Activated T-cell treated with anti-CD3 and anti-CD28 coated beads for 48 hours (primary cell): ENCODE measurements at regions not wholly inside any gene's neighbourhood (a gene's known extent, or its start where the extent isn't known, plus 50 kb on each side); places are given as distances from the start of the nearest gene placed in this dataset.

ENCODE experiments used
- DNase-seq: peaks from one replicate; pipeline ENCODE4 v3.0.0-alpha.2; 2020; ENCODE audit warnings: low read depth

GRCh38 chr9:73459817-73460216, 308.2 kb downstream of the ANXA1 start:
- no peak for DNase-seq

DNA sequence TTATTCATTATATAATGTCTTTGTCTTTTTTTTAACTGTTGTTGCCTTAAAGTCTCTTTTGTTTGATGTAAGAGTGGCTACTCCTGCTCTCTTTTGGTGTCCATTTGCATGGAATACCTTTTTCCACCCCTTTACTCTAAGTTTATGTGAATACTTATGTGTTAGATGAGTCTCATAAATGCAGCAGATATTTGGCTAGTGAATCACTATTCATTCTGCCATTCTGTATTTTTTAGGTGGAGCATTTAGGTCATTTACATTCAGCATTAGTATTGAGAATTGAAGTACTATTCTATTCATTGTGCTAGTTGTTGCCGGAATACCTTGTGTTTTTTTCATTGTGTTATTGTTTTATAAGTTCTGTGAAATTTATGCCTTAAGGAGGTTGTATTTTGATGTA, 317.1 kb downstream of the ANXA1 start:
- DNase-seq, result no peak

DNA sequence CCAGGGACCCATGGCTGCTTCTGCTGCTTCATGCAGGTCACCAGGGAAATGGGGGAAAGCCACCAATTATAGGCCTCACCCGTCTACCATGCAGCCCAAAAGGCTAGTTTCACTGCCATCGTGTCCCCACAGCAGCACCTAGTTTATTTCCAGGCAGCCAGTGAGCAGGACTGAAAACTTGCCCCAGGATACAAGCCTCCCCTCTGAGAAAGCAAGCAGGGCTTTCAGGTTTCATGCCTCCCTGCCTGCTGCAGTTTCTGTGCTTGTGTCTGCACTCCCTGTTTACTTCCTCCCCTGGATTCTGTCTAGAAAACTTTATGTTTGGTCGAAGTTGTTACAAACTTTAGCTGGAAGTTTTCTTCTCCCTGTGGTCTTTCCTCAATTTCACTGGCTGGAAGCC, 319.1 kb downstream of the ANXA1 start:
- no peak for DNase-seq

GRCh38 chr9:73474002-73474600, 322.4 kb downstream of the ANXA1 start:
- no peak for DNase-seq

DNA sequence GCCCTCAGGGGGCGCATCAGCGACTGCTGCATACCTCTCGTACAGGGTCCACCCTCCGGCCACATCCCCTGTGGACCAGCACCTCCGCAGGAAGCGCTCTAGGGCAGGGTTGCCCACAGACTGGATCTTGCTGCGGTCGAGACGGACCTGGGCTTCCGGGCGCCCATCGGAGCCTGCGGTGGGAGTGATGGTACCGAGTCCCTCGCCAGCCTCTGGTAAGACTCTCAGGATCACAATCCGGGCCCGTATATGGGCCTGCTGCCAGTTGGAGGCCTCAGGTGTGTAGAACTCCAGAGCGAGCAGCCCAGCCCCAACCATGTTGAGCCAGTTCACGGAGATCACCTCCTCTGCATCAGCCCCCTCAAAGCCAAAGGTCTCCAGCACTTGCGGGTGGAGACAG, 323.0 kb downstream of the ANXA1 start:
- no peak for DNase-seq

DNA sequence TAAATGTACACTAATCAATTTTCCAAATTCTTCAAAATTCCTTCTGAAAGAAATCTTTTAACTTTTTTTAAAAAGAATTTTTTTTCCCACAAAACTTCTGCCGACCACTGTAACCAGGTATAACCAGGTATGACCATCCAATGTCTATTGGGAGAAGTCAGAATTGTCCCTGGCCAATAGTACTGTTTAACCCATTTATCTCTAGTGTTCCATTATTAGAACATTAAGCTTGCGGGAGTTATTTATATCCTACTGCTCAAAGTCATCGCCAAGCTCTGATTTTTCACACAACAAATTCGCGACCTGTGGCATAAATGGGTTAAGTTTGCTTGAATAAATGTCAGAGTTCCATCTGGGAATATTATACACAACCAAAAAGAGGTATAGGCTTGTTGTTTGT, 343.2 kb downstream of the ANXA1 start:
- DNase-seq, result no peak

GRCh38 chr9:73497796-73498195, 346.1 kb downstream of the ANXA1 start:
- DNase-seq, result no peak

DNA sequence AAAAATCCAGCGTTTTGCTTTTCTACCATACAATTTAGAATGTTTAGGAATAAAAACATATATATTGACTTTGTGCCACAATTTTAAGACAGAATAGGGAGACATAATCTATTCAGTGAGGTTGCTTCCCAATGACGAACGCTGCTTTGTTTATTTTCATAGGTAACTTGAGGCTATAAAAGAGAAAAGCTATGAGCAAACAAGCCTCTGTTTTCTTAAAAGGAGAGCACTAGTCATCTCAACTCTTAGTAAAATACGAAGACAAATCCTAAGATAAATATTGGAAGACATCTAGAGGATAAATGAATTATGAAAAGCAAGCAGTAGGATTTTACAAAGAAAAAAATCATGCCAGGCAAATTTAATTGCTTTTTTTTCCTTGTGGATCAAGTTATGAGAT, 363.6 kb downstream of the ANXA1 start:
- no peak for DNase-seq

GRCh38 chr9:73523391-73523790, 371.7 kb downstream of the ANXA1 start:
- no peak for DNase-seq

- no peak for DNase-seq
Measured at GRCh38 chr9:73525350-73525749, 373.7 kb downstream of the ANXA1 start.

DNA sequence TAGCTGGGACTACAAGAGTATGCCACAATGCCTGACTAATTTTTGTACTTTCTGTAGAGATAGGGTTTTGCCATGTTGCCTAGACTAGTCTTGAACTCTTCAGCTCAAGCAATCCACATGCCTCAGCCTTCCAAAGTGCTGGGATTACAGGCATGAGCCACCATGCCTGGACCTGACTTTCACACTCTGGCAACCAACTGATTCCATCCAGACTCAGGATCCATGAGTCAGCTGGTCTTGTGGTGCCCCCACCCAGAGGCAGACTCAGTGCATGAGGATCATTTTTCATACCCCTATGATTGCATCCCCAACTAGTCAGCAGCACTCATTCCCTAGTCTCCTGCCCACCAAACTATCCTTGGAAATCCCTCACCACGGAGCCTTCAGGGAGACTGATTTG, 375.9 kb downstream of the ANXA1 start:
- DNase-seq, result no peak

- no peak for DNase-seq
Measured at GRCh38 chr9:73528926-73529325, 377.3 kb downstream of the ANXA1 start.

GRCh38 chr9:73529666-73530065, 378.0 kb downstream of the ANXA1 start:
- no peak for DNase-seq

DNA sequence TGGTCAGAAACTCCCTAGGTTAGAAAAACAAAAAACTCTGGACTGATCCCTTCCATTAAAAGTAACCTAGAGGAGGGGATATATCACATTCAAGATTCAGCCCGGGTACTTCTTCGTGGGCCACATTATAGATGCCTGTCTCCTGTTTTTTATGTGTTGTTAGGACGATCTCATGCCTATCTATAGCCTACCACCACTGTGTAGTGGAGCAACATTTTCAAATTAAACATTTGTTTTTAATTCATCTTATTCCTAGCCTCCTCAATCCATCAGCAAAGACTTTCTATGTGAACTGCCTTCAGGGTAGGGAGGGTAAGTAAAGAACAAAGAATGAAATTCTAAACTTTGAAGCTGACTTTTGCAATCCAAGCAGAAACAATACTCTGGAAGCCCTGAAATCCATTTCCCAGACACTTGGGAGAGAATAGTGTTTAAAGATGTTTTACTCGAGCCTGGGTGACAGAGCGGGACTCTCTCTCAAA, 379.4 kb downstream of the ANXA1 start:
- DNase-seq, result no peak

GRCh38 chr9:73531658-73532057, 380.0 kb downstream of the ANXA1 start:
- no peak for DNase-seq

- DNase-seq, result no peak
Measured at GRCh38 chr9:73532985-73533384, 381.3 kb downstream of the ANXA1 start.

DNA sequence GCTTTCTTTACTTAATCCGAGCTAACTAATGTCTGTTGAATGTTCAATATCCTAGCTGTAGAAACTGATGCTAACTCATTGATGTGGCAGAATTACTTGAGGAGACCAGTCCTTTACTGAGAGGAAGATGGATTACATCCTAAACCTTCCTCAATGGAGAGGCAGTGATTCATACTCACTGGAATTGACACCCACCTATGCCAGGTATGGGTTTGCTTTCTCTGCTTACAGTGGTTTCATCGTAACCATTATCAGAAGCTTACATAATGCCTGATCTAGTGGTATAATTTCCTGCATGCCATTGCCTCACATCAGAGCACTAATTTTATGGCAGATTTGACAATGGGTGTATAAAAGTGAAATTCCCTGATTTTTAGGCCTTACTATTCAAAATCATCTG, 384.7 kb downstream of the ANXA1 start:
- DNase-seq, result no peak

DNA sequence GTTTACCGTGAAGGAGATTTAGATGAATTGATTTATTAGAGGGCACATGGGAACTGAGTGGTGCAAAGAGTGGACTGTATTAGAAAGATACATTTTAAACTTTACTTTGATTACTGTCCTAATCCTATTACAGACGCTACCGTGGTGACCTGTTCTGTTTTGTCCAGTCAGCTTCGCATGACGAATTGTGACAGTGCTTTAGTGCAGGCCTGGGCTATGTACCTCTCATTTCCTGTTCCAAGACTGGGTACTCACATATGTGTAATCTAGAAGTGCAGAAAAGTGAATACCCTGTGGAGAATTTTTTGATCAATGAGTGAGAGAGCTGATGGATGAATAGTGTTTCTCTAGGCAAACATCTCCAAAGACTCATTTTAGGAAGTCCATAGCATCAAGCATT, 385.9 kb downstream of the ANXA1 start:
- DNase-seq, result no peak

DNA sequence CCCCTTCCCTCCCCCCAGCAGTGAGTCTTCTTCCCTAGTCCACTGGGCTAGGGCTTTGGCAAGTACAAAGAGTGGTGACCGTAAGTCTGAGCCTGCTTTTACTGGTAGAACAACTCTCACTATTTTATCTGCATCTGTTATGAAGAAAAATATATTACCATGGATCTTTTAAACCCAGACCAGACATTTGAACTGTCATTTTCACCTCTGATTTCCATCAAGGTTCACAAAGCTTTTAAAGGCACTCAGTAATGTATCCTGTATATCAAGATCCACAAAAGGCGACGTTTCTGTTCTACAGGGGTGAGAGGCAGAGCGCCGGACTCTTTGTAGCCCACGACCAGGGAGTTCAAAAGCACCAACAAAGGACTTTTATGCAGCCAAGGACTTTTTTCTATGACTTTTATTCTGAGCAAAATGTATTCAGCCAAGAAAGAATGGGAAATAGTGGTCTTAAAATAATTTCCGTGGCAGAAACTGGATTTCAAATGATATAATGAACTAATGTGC, 388.3 kb downstream of the ANXA1 start:
- no peak for DNase-seq

GRCh38 chr9:73541923-73542322, 390.3 kb downstream of the ANXA1 start:
- no peak for DNase-seq

- DNase-seq, result no peak
Measured at GRCh38 chr9:73543727-73544126, 392.1 kb downstream of the ANXA1 start.

- DNase-seq, result no peak
Measured at GRCh38 chr9:73548201-73548600, 396.5 kb downstream of the ANXA1 start.

DNA sequence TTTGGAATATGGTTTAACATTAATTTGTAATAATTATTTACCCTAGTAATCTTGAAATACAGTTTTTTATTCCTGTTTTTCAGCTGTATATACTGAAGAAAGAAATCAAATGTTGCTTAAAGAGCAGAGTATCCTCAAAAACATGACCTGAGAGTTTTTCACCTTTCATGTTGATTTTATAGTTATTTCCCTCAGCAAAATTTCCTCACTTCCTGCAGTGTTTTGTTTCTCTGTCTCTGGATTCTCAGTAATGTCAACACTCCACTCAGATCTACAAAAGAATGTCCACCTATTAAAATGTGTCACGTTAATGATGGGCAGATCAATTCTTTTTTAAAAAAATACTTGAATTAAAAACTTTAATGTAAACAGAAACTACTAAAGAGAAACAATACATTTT, 398.3 kb downstream of the ANXA1 start:
- DNase-seq, result no peak

- no peak for DNase-seq
Measured at GRCh38 chr9:73553295-73553694, 401.6 kb downstream of the ANXA1 start.
